ENCODE measurements at regions not wholly inside any gene's neighbourhood (a gene's known extent, or its start where the extent isn't known, plus 50 kb on each side); places are given as distances from the start of the nearest gene placed in this dataset.
A peak's percentile ranks its signal among the peaks of the same experiment; 100 is the strongest.

- H2AFZ ChIP-seq (ENCODE audit: low read depth, low read length): no peak overlapping the region
- H3K14ac ChIP-seq (ENCODE audit: low read length in 2 of 2): no peak overlapping the region
- H3K79me1 ChIP-seq (replicated peaks; ENCODE audit: low read length, poor library complexity, severe bottlenecking): peaks cover 2% of the 10 kb centered on the region
- no peak overlapping the region for H2BK5ac ChIP-seq (ENCODE audit: low read depth, low read length, poor library complexity, severe bottlenecking)
- no peak overlapping the region for H3K4ac ChIP-seq (ENCODE audit: low read depth in 1 of 2, low read length in 2 of 2)
- no peak overlapping the region for H3K9ac ChIP-seq (ENCODE audit: low read length)
- H3K27ac ChIP-seq (ENCODE audit: low read length, poor library complexity, severe bottlenecking): no peak overlapping the region
- H4K91ac ChIP-seq (ENCODE audit: low read length): no peak overlapping the region
- no peak overlapping the region for H3K4me3 ChIP-seq (ENCODE audit: insufficient read depth in 1 of 2, low read depth in 1 of 2, low read length in 2 of 2)
- WGBS: 92% methylated on average over 1 of the region's 2 CpGs
- H3K9me3 ChIP-seq (ENCODE audit: control insufficient read depth, low read length): peaks cover 11% of the 10 kb centered on the region
- H3K27me3 ChIP-seq (ENCODE audit: control insufficient read depth in 1 of 2, insufficient read depth in 1 of 2, low read length in 2 of 2): no peaks in the 10 kb centered on the region
- DNase-seq: peak; percentile 50
- H3K4me1 ChIP-seq (ENCODE audit: control insufficient read depth, insufficient read depth, low read depth, low read length): no peaks in the 10 kb centered on the region
- no peak overlapping the region for H2BK12ac ChIP-seq (ENCODE audit: low read length in 2 of 2)
- H3K36me3 ChIP-seq (ENCODE audit: control insufficient read depth in 1 of 2, insufficient read depth in 2 of 2, low read depth in 1 of 2, low read length in 2 of 2): no peaks in the 10 kb centered on the region
- no peak overlapping the region for H3K23ac ChIP-seq (ENCODE audit: low read length in 2 of 2)
- no peak overlapping the region for H2AK5ac ChIP-seq (ENCODE audit: low read length, severe bottlenecking)
- H3K4me2 ChIP-seq (ENCODE audit: low read length, poor library complexity, severe bottlenecking): no peak overlapping the region
- H3K18ac ChIP-seq (ENCODE audit: low read depth in 1 of 2, low read length in 2 of 2): no peak overlapping the region
- no peak overlapping the region for H2BK120ac ChIP-seq (ENCODE audit: low read depth, low read length)
- H2BK15ac ChIP-seq (ENCODE audit: low read depth, poor library complexity, severe bottlenecking): no peak overlapping the region
- H4K8ac ChIP-seq (ENCODE audit: low read length): no peak overlapping the region
Measured at GRCh38 chr2:185456517-185456916, 282.1 kb upstream of the FSIP2 start.

GRCh38 chr2:185463481-185463880 lies 275.1 kb upstream of the FSIP2 start:
- Histone ChIP-seq H3K4ac (ENCODE audit: low read depth in 1 of 2, low read length in 2 of 2) (no peak overlapping the region), H2BK12ac (ENCODE audit: low read length in 2 of 2) (no peak overlapping the region), H2BK5ac (ENCODE audit: low read depth, low read length, poor library complexity, severe bottlenecking) (no peak overlapping the region), H3K14ac (ENCODE audit: low read length in 2 of 2) (no peak overlapping the region), H3K36me3 (ENCODE audit: control insufficient read depth in 1 of 2, insufficient read depth in 2 of 2, low read depth in 1 of 2, low read length in 2 of 2) (no peaks in the 10 kb centered on the region), H2AFZ (ENCODE audit: low read depth, low read length) (no peak overlapping the region), H2BK120ac (ENCODE audit: low read depth, low read length) (no peak overlapping the region), H3K9ac (ENCODE audit: low read length) (no peak overlapping the region), H3K27me3 (ENCODE audit: control insufficient read depth in 1 of 2, insufficient read depth in 1 of 2, low read length in 2 of 2) (no peaks in the 10 kb centered on the region), H2BK15ac (ENCODE audit: low read depth, poor library complexity, severe bottlenecking) (no peak overlapping the region), H3K4me3 (ENCODE audit: insufficient read depth in 1 of 2, low read depth in 1 of 2, low read length in 2 of 2) (no peak overlapping the region), H3K79me1 (replicated peaks; ENCODE audit: low read length, poor library complexity, severe bottlenecking) (peaks cover 2% of the 10 kb centered on the region), H3K18ac (ENCODE audit: low read depth in 1 of 2, low read length in 2 of 2) (no peak overlapping the region), H3K27ac (ENCODE audit: low read length, poor library complexity, severe bottlenecking) (no peak overlapping the region), H4K8ac (ENCODE audit: low read length) (no peak overlapping the region), H3K23ac (ENCODE audit: low read length in 2 of 2) (no peak overlapping the region), H2AK5ac (ENCODE audit: low read length, severe bottlenecking) (no peak overlapping the region), H3K4me1 (ENCODE audit: control insufficient read depth, insufficient read depth, low read depth, low read length) (no peaks in the 10 kb centered on the region), H4K91ac (ENCODE audit: low read length) (no peak overlapping the region), H3K4me2 (ENCODE audit: low read length, poor library complexity, severe bottlenecking) (no peak overlapping the region), H3K9me3 (ENCODE audit: control insufficient read depth, low read length) (peaks cover 10% of the 10 kb centered on the region)
- WGBS: 100% methylated on average over 2 of the region's 3 CpGs
- no peak for DNase-seq

GRCh38 chr2:185466915-185467314 lies 271.7 kb upstream of the FSIP2 start:
- Histone ChIP-seq H2BK15ac (ENCODE audit: low read depth, poor library complexity, severe bottlenecking) (no peak overlapping the region), H3K4me1 (ENCODE audit: control insufficient read depth, insufficient read depth, low read depth, low read length) (no peaks in the 10 kb centered on the region), H2AK5ac (ENCODE audit: low read length, severe bottlenecking) (no peak overlapping the region), H3K79me1 (replicated peaks; ENCODE audit: low read length, poor library complexity, severe bottlenecking) (peaks cover 2% of the 10 kb centered on the region), H3K36me3 (ENCODE audit: control insufficient read depth in 1 of 2, insufficient read depth in 2 of 2, low read depth in 1 of 2, low read length in 2 of 2) (no peaks in the 10 kb centered on the region), H3K4ac (ENCODE audit: low read depth in 1 of 2, low read length in 2 of 2) (no peak overlapping the region), H3K18ac (ENCODE audit: low read depth in 1 of 2, low read length in 2 of 2) (no peak overlapping the region), H3K23ac (ENCODE audit: low read length in 2 of 2) (no peak overlapping the region), H3K14ac (ENCODE audit: low read length in 2 of 2) (no peak overlapping the region), H3K27ac (ENCODE audit: low read length, poor library complexity, severe bottlenecking) (no peak overlapping the region), H3K4me2 (ENCODE audit: low read length, poor library complexity, severe bottlenecking) (no peak overlapping the region), H3K9me3 (ENCODE audit: control insufficient read depth, low read length) (peaks cover 6% of the 10 kb centered on the region), H2BK5ac (ENCODE audit: low read depth, low read length, poor library complexity, severe bottlenecking) (no peak overlapping the region), H2BK12ac (ENCODE audit: low read length in 2 of 2) (no peak overlapping the region), H4K91ac (ENCODE audit: low read length) (no peak overlapping the region), H3K27me3 (ENCODE audit: control insufficient read depth in 1 of 2, insufficient read depth in 1 of 2, low read length in 2 of 2) (no peaks in the 10 kb centered on the region), H2BK120ac (ENCODE audit: low read depth, low read length) (no peak overlapping the region), H4K8ac (ENCODE audit: low read length) (no peak overlapping the region), H2AFZ (ENCODE audit: low read depth, low read length) (no peak overlapping the region), H3K4me3 (ENCODE audit: insufficient read depth in 1 of 2, low read depth in 1 of 2, low read length in 2 of 2) (no peak overlapping the region), H3K9ac (ENCODE audit: low read length) (no peak overlapping the region)
- no peak for DNase-seq

- Histone ChIP-seq H3K23ac (ENCODE audit: low read length in 2 of 2) (no peak overlapping the region), H2BK5ac (ENCODE audit: low read depth, low read length, poor library complexity, severe bottlenecking) (no peak overlapping the region), H4K8ac (ENCODE audit: low read length) (no peak overlapping the region), H3K79me1 (replicated peaks; ENCODE audit: low read length, poor library complexity, severe bottlenecking) (peaks cover 7% of the 10 kb centered on the region), H3K4me1 (ENCODE audit: control insufficient read depth, insufficient read depth, low read depth, low read length) (no peaks in the 10 kb centered on the region), H3K4me3 (ENCODE audit: insufficient read depth in 1 of 2, low read depth in 1 of 2, low read length in 2 of 2) (no peak overlapping the region), H3K36me3 (ENCODE audit: control insufficient read depth in 1 of 2, insufficient read depth in 2 of 2, low read depth in 1 of 2, low read length in 2 of 2) (peaks cover 0 to 10% of the 10 kb centered on the region in 2 experiments), H2AFZ (ENCODE audit: low read depth, low read length) (no peak overlapping the region), H3K4me2 (ENCODE audit: low read length, poor library complexity, severe bottlenecking) (no peak overlapping the region), H3K4ac (ENCODE audit: low read depth in 1 of 2, low read length in 2 of 2) (no peak overlapping the region), H2AK5ac (ENCODE audit: low read length, severe bottlenecking) (no peak overlapping the region), H3K9me3 (ENCODE audit: control insufficient read depth, low read length) (peaks cover 7% of the 10 kb centered on the region), H2BK120ac (ENCODE audit: low read depth, low read length) (no peak overlapping the region), H3K27me3 (ENCODE audit: control insufficient read depth in 1 of 2, insufficient read depth in 1 of 2, low read length in 2 of 2) (no peaks in the 10 kb centered on the region), H3K14ac (ENCODE audit: low read length in 2 of 2) (no peak overlapping the region), H2BK12ac (ENCODE audit: low read length in 2 of 2) (no peak overlapping the region), H3K9ac (ENCODE audit: low read length) (no peak overlapping the region), H4K91ac (ENCODE audit: low read length) (no peak overlapping the region), H3K27ac (ENCODE audit: low read length, poor library complexity, severe bottlenecking) (no peak overlapping the region), H2BK15ac (ENCODE audit: low read depth, poor library complexity, severe bottlenecking) (no peak overlapping the region), H3K18ac (ENCODE audit: low read depth in 1 of 2, low read length in 2 of 2) (no peak overlapping the region)
- DNase-seq: no peak
- WGBS: 93% methylated on average over 1 of the region's 1 CpG
Measured at GRCh38 chr2:185471441-185471840, 267.2 kb upstream of the FSIP2 start.
